Neural progenitor cell (in vitro differentiated cells): ENCODE measurements at regions not wholly inside any gene's neighbourhood (a gene's known extent, or its start where the extent isn't known, plus 50 kb on each side); places are given as distances from the start of the nearest gene placed in this dataset.

ENCODE experiments used
- DNase-seq: peaks from one replicate; pipeline ENCODE4 v3.0.0-alpha.2; 2016; ENCODE audit warnings: low spot score
- H2AFZ ChIP-seq: fragments of 200-600 bp; sonication (generic); replicated peaks from 2 replicates; pipeline ENCODE4 v1.6.1; 2016; ENCODE audit warnings: antibody characterized with exemption
- H3F3A ChIP-seq: fragments of 200-600 bp; sonication (generic); 2 replicates; pipeline ENCODE4 v1.6.1; 2016; ENCODE audit warnings: antibody characterized with exemption, low read depth
- H3K27ac ChIP-seq: fragments of 200-600 bp; sonication (generic); 2 replicates; pipeline ENCODE4 v1.5.1; 2016; ENCODE audit warnings: mild to moderate bottlenecking
- H3K27me3 ChIP-seq: fragments of 200-600 bp; sonication (generic); 2 replicates; pipeline ENCODE4 v1.6.1; 2016; ENCODE audit warnings: mild to moderate bottlenecking, moderate library complexity
- H3K36me3 ChIP-seq: fragments of 200-600 bp; sonication (generic); 2 replicates; pipeline ENCODE4 v1.5.1; 2016
- H3K4me1 ChIP-seq: fragments of 200-600 bp; sonication (generic); 2 replicates; pipeline ENCODE4 v1.6.1; 2016; ENCODE audit warnings: mixed run types
- H3K4me2 ChIP-seq: fragments of 200-600 bp; sonication (generic); 2 replicates; pipeline ENCODE4 v1.6.1; 2016
- H3K4me3 ChIP-seq: fragments of 200-600 bp; sonication (generic); 2 replicates; pipeline ENCODE4 v1.5.1; 2016
- H3K79me2 ChIP-seq: fragments of 200-600 bp; sonication (generic); 2 replicates; pipeline ENCODE4 v1.6.1; 2016; ENCODE audit warnings: low read depth
- H3K9ac ChIP-seq: fragments of 200-600 bp; sonication (generic); 2 replicates; pipeline ENCODE4 v1.6.1; 2016
- H3K9me3 ChIP-seq: fragments of 200-600 bp; sonication (generic); 2 replicates; pipeline ENCODE4 v1.5.1; 2016; ENCODE audit warnings: low read depth
- H4K20me1 ChIP-seq: fragments of 200-600 bp; sonication (generic); 2 replicates; pipeline ENCODE4 v1.6.1; 2016; ENCODE audit warnings: low read depth
- H3K27ac Mint-ChIP-seq: 3 replicates; pipeline ENCODE4 v1.8.0; 2021; ENCODE audit warnings: mixed read lengths
- H3K27me3 Mint-ChIP-seq: 2 replicates; pipeline ENCODE4 v1.8.0; 2022; ENCODE audit warnings: low read depth, mild to moderate bottlenecking, inconsistent platforms, moderate library complexity, mixed read lengths; ENCODE audit not compliant: insufficient read depth
- H3K36me3 Mint-ChIP-seq: 3 replicates; pipeline ENCODE4 v1.8.0; 2021; ENCODE audit warnings: mixed read lengths
- H3K4me1 Mint-ChIP-seq: 3 replicates; pipeline ENCODE4 v1.8.0; 2021; ENCODE audit warnings: mixed read lengths
- H3K4me3 Mint-ChIP-seq: 3 replicates; pipeline ENCODE4 v1.8.0; 2021; ENCODE audit warnings: mild to moderate bottlenecking, moderate library complexity, mixed read lengths
- H3K9me3 Mint-ChIP-seq: 3 replicates; pipeline ENCODE4 v1.8.0; 2020; ENCODE audit warnings: mixed read lengths
- CTCF ChIP-seq: fragments of 200-600 bp; sonication (generic); IDR thresholded peaks from 2 replicates; pipeline ENCODE4 v1.5.1; 2017; ENCODE audit warnings: antibody characterized with exemption, mild to moderate bottlenecking
- EZH2 ChIP-seq: fragments of 200-600 bp; sonication (generic); IDR thresholded peaks from 2 replicates; pipeline ENCODE4 v1.6.1; 2017; ENCODE audit warnings: antibody characterized with exemption, mild to moderate bottlenecking, moderate library complexity
- EZH2phosphoT487 ChIP-seq: fragments of 200-600 bp; sonication (generic); IDR thresholded peaks from 2 replicates; pipeline ENCODE4 v1.6.1; 2017; ENCODE audit warnings: antibody characterized with exemption

DNA sequence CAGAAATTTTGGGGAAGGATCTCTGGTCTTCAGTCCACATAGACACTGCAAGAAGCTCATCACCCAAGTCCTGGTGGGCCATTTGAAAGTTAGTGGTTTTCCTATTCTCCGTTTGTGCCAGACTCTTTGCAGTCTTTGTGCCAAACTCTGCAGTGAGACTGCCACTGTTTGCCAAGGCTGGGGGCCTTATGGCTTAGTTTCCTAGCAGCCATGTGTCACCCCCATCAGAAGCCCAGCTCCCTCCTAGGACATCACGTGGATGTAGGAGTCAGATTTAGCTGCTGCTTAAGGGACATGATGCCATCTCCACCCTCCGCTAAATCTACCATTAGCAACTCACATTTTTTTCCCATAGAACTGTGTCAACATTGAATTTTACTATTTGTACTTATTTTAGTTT, 220.0 kb downstream of the C11orf91 start:
- Histone ChIP-seq H3K27ac (no peak overlapping the region), H3K4me2 (no peak overlapping the region), H3K9me3 (no peaks in the 10 kb centered on the region), H2AFZ (no peak overlapping the region), H4K20me1 (no peaks in the 10 kb centered on the region), H3K4me3 (no peak overlapping the region), H3K9ac (no peak overlapping the region), H3K4me1 (peaks cover 12% of the 10 kb centered on the region), H3K36me3 (no peaks in the 10 kb centered on the region), H3K27me3 (no peaks in the 10 kb centered on the region), H3K79me2 (no peaks in the 10 kb centered on the region), H3F3A (no peaks in the 10 kb centered on the region)
- H3K27me3 Mint-ChIP-seq, result no peaks in the 10 kb centered on the region
- no peak overlapping the region for H3K4me3 Mint-ChIP-seq
- DNase-seq, result no peak
- H3K9me3 Mint-ChIP-seq, result no peaks in the 10 kb centered on the region
- H3K4me1 Mint-ChIP-seq, result peaks cover 9% of the 10 kb centered on the region
- H3K36me3 Mint-ChIP-seq, result no peaks in the 10 kb centered on the region
- TF ChIP-seq CTCF, result no peak
- TF ChIP-seq EZH2phosphoT487, result no peak
- TF ChIP-seq EZH2, result no peak
- no peak overlapping the region for H3K27ac Mint-ChIP-seq

DNA sequence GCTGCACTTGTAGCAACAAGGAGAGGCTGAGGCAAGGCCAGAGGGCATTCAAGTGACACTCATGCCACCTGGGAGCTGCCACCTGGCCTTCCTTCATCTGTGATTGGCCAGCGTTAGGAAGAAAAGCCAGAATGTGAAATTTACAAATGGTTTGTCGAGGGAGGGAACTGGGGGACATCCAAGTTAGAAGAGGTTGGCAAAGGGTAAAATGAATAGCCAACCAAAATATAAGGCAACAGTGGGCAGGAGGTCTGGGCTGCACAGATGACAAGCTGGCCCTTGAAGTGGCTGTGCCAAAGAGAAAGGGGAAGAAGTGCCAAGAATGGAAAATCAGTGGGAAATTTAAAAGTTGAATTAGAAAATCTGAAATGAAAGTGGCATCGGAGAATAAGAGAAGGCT, 221.4 kb downstream of the C11orf91 start:
- H3K27ac ChIP-seq, result no peak overlapping the region
- no peaks in the 10 kb centered on the region for H3F3A ChIP-seq
- peaks cover 5% of the 10 kb centered on the region for H3K4me1 Mint-ChIP-seq
- peaks cover 4% of the 10 kb centered on the region for H3K4me1 ChIP-seq
- H3K9ac ChIP-seq, result no peak overlapping the region
- H3K4me3 Mint-ChIP-seq, result no peak overlapping the region
- H3K79me2 ChIP-seq, result no peaks in the 10 kb centered on the region
- H3K27ac Mint-ChIP-seq, result no peak overlapping the region
- H3K4me3 ChIP-seq, result no peak overlapping the region
- no peaks in the 10 kb centered on the region for H3K27me3 Mint-ChIP-seq
- H4K20me1 ChIP-seq, result no peaks in the 10 kb centered on the region
- H3K36me3 ChIP-seq, result no peaks in the 10 kb centered on the region
- DNase-seq, result no peak
- no peaks in the 10 kb centered on the region for H3K36me3 Mint-ChIP-seq
- H3K9me3 ChIP-seq, result no peaks in the 10 kb centered on the region
- no peak overlapping the region for H3K4me2 ChIP-seq
- no peaks in the 10 kb centered on the region for H3K9me3 Mint-ChIP-seq
- no peaks in the 10 kb centered on the region for H3K27me3 ChIP-seq
- TF ChIP-seq EZH2 (no peak), CTCF (no peak), EZH2phosphoT487 (no peak)
- H2AFZ ChIP-seq, result no peak overlapping the region

- no peak overlapping the region for H3K9ac ChIP-seq
- H3K9me3 Mint-ChIP-seq, result no peaks in the 10 kb centered on the region
- DNase-seq, result peak; percentile 5
These were observed 221.0 kb downstream of the HIPK3 start for GRCh38 chr11:33478111-33478573.

More at GRCh38 chr11:33478111-33478573, 221.0 kb downstream of the HIPK3 start:
- no peaks in the 10 kb centered on the region for H3K79me2 ChIP-seq
- no peaks in the 10 kb centered on the region for H3K27me3 ChIP-seq
- no peaks in the 10 kb centered on the region for H3K36me3 ChIP-seq
- Mint-ChIP-seq H3K27me3 (no peaks in the 10 kb centered on the region), H3K4me1 (peaks cover 5% of the 10 kb centered on the region), H3K4me3 (no peak overlapping the region), H3K27ac (no peak overlapping the region), H3K36me3 (no peaks in the 10 kb centered on the region)
- H3K27ac ChIP-seq, result no peak overlapping the region
- no peak overlapping the region for H3K4me3 ChIP-seq
- no peak for TF ChIP-seq EZH2
- TF ChIP-seq EZH2phosphoT487, result no peak
- TF ChIP-seq CTCF, result no peak
- no peak overlapping the region for H2AFZ ChIP-seq
- H3F3A ChIP-seq, result no peaks in the 10 kb centered on the region
- H3K4me1 ChIP-seq, result peaks cover 4% of the 10 kb centered on the region
- H4K20me1 ChIP-seq, result no peaks in the 10 kb centered on the region
- H3K9me3 ChIP-seq, result no peaks in the 10 kb centered on the region
- H3K4me2 ChIP-seq, result no peak overlapping the region
